Activated CD4-positive, alpha-beta T cell treated with anti-CD3 and anti-CD28 coated beads, Interleukin-2, amount 10 ng/mL, durations not matched to agents 24 days and 14 days (primary cell): ENCODE measurements at regions not wholly inside any gene's neighbourhood (a gene's known extent, or its start where the extent isn't known, plus 50 kb on each side); places are given as distances from the start of the nearest gene placed in this dataset.
"Not testable (repeated sequence)": the region's sequence is repeated elsewhere in the genome, so short reads cannot be mapped to it uniquely, and the experiment has no call there.

ENCODE experiments used
- DNase-seq: peaks from one replicate; pipeline ENCODE4 v3.0.0; 2022
- H3K27ac Mint-ChIP-seq: one replicate; pipeline ENCODE4 v1.8.0; 2022; ENCODE audit warnings: mild to moderate bottlenecking, mixed read lengths
- H3K27me3 Mint-ChIP-seq: one replicate; pipeline ENCODE4 v1.8.0; 2022; ENCODE audit warnings: mixed read lengths
- H3K36me3 Mint-ChIP-seq: one replicate; pipeline ENCODE4 v1.8.0; 2022; ENCODE audit warnings: low read depth, mild to moderate bottlenecking, mixed read lengths
- H3K4me1 Mint-ChIP-seq: one replicate; pipeline ENCODE4 v1.8.0; 2021; ENCODE audit warnings: mixed read lengths
- H3K4me3 Mint-ChIP-seq: one replicate; pipeline ENCODE4 v1.8.0; 2022; ENCODE audit warnings: mild to moderate bottlenecking, moderate library complexity, mixed read lengths
- H3K9me3 Mint-ChIP-seq: one replicate; pipeline ENCODE4 v1.8.0; 2021; ENCODE audit warnings: mixed read lengths
- intact Hi-C: fragments of 100-400 bp; cut with micrococcal nuclease; formaldehyde crosslinking; loops from one replicate; pipeline ENCODE4 v1.15.1; 2023

DNA sequence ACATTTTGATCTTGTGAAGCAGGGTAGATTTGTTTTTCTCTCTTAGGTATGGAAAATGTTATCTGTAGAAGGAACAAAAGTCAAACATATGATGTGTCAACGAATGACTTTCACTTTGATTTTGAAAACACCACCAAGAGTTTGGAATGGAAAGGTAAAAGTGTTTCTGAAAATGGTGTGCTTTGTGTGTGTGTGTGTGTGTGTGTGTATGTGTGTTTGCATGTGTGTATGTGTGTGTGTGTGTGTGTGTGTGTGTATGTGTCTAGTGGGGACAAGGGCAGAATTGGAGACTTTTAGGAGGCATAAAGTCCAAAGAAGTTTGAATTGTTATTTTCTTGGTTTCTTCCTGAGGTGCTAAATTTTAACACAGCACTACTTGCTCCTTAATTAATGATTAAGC lies 115.4 kb upstream of the PRKCQ start:
- peaks cover 5% of the 10 kb centered on the region for H3K4me1 Mint-ChIP-seq
- H3K36me3 Mint-ChIP-seq: no peaks in the 10 kb centered on the region
- intact Hi-C loops: no loop called here
- H3K9me3 Mint-ChIP-seq: no peaks in the 10 kb centered on the region
- DNase-seq: no peak
- peak overlapping the region; percentile 66 for H3K27ac Mint-ChIP-seq
- no peak overlapping the region for H3K4me3 Mint-ChIP-seq
- H3K27me3 Mint-ChIP-seq: peaks cover 30% of the 10 kb centered on the region

DNA sequence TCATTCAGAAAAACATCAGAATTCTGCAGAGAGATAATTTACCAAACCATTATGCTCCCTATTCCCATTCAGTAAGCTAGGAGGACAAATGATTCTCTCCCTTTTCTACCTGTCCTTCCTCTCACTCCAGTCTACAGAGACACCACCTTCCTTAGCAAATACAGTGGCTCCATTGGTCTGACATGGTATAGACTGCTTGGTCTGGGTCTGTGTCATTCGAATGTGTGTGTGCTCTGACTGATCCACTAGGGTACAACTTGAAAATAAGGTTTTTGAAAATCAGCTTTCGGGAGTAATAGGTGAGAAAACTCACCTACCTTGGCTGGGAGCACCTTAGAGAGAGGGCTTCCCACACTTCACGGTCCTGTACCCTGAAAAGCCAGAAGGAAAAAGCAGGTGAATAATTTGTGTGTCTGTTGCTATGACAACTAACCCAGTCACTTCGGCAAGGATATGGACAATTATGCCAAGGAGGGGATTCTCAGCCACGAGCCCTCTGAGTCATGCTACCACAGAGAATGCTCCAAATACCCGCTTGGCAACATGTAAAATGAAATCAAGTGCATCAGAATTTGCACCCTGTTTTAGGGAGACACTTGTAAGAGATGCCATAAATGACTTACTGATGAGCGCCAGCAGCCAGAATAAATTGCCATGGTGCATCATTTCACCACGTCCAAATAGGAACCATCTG lies 114.5 kb upstream of the PRKCQ start:
- H3K36me3 Mint-ChIP-seq: no peaks in the 10 kb centered on the region
- H3K27ac Mint-ChIP-seq: no peak overlapping the region
- intact Hi-C loops: no loop called here
- no peak overlapping the region for H3K4me3 Mint-ChIP-seq
- H3K27me3 Mint-ChIP-seq: peaks cover 25% of the 10 kb centered on the region
- peaks cover 5% of the 10 kb centered on the region for H3K4me1 Mint-ChIP-seq
- H3K9me3 Mint-ChIP-seq: no peaks in the 10 kb centered on the region
- DNase-seq: no peak

DNA sequence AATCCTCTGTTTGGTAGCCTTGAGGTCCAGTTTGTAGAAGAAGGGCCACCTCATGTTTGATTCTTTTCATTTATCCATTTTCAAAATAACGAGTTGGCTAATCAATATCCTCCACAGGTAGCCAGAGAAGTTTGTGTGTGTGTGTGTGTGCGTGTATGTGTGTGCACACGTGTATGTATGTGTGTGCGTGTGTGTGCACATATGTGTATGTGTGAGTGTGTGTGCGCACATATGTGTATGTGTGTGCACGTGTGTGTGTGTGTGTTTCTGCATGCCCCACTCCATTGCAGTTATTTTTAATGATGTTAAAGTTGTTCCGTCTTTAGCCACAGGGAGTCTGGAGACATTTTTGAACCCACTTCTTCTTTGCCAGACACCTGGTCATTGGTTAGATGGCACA lies 112.8 kb upstream of the PRKCQ start:
- Mint-ChIP-seq H3K4me3 (no peak overlapping the region), H3K4me1 (peaks cover 5% of the 10 kb centered on the region), H3K36me3 (no peaks in the 10 kb centered on the region), H3K27me3 (peaks cover 28% of the 10 kb centered on the region), H3K9me3 (no peaks in the 10 kb centered on the region), H3K27ac (no peak overlapping the region)
- no peak for DNase-seq
- intact Hi-C loops: no loop called here

DNA sequence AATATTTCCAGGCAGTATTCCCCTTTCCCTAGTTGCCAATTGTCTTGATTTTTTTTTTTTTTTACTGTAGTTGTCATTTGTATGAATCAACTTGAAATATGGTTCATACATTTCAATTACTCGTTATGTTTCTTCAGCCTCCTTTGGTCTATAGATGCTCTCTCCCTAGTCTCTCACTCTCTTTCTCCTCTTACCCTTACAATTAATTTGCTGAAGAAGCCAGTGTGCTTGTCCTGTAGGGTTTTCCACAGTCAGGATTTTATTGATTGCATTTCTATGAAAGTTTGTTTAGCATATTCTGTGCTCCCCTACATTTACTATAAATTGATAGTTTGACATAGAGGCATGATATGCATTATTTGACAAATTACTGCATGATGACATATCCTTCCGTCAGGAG lies 112.0 kb upstream of the PRKCQ start:
- H3K4me3 Mint-ChIP-seq: no peak overlapping the region
- DNase-seq: no peak
- H3K4me1 Mint-ChIP-seq: peaks cover 5% of the 10 kb centered on the region
- no peak overlapping the region for H3K27ac Mint-ChIP-seq
- H3K27me3 Mint-ChIP-seq: peaks cover 29% of the 10 kb centered on the region
- no peaks in the 10 kb centered on the region for H3K9me3 Mint-ChIP-seq
- H3K36me3 Mint-ChIP-seq: no peaks in the 10 kb centered on the region
- intact Hi-C loops: no loop called here

DNA sequence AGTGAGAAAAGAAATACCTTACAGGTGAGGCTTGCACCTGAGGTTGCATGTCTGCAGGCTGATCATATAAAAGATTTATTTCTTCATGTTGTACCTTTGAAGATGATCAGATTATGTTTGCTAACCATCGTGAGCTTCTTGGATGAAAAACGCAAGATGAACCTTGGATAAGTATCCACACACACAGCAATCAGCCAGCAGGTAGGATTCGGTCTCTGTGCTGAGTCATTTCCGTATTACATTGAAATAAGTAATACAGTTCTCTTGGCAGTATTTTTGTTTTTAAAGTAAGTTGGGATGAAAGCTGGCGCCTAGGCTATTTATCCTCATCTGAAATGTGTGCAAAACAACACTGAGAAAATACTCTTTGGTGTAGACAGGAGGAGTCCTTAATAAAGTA lies 109.0 kb upstream of the PRKCQ start:
- Mint-ChIP-seq H3K27me3 (peaks cover 32% of the 10 kb centered on the region), H3K27ac (no peak overlapping the region), H3K9me3 (no peaks in the 10 kb centered on the region), H3K36me3 (no peaks in the 10 kb centered on the region), H3K4me3 (no peak overlapping the region), H3K4me1 (no peaks in the 10 kb centered on the region)
- DNase-seq: no peak
- intact Hi-C loops: no loop called here

DNA sequence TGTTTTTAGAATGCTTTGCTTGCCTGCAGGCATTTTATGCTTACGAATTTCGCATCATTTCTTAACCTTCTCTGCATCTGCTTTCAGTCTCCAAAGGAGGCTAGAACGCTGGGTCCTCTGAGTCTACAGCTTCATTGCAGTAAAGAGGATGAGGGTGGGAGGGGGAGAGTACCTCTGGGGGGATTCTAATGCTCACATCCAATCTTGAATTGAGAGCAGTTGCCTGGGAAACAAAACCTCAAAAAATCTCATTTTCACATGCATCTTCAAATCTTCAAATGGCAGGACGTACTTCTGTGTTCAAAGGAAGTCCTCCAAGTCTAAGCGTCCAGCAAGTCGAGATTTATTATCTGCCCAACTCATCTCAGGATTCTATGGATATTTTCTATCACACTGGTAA lies 100.7 kb upstream of the PRKCQ start:
- intact Hi-C loops: no loop called here
- H3K27ac Mint-ChIP-seq: no peak overlapping the region
- H3K4me1 Mint-ChIP-seq: peaks cover 6% of the 10 kb centered on the region
- DNase-seq: no peak
- no peak overlapping the region for H3K4me3 Mint-ChIP-seq
- no peaks in the 10 kb centered on the region for H3K36me3 Mint-ChIP-seq
- peaks cover 61% of the 10 kb centered on the region for H3K27me3 Mint-ChIP-seq
- H3K9me3 Mint-ChIP-seq: no peaks in the 10 kb centered on the region

DNA sequence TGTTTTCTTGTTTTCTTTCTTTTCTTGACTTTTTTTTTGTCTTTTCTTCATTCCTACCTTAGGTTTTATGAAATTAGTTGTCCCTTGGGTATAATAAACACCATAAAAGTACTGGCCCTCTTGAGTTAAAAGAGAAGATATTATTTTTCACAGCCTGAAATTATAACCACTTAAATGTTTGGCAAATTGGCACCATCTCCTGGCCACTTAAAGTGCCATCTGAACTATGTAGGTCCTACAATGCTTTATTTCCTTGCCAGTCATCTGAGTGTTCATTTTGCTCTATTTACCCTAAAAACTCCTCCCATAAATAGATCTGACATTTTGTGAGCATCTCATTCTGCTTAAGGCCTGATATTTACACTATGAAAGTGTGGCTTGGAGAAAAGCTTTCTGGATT lies 98.9 kb upstream of the PRKCQ start:
- peaks cover 9% of the 10 kb centered on the region for H3K4me1 Mint-ChIP-seq
- no peaks in the 10 kb centered on the region for H3K9me3 Mint-ChIP-seq
- intact Hi-C loops: loop anchor here (1.0 kb wide), 2 partner anchors 10 to 262 kb away; no protein-coding TSS in a partner anchor
- H3K4me3 Mint-ChIP-seq: no peak overlapping the region
- H3K27ac Mint-ChIP-seq: no peak overlapping the region
- DNase-seq: no peak
- H3K36me3 Mint-ChIP-seq: no peaks in the 10 kb centered on the region
- peaks cover 59% of the 10 kb centered on the region for H3K27me3 Mint-ChIP-seq

DNA sequence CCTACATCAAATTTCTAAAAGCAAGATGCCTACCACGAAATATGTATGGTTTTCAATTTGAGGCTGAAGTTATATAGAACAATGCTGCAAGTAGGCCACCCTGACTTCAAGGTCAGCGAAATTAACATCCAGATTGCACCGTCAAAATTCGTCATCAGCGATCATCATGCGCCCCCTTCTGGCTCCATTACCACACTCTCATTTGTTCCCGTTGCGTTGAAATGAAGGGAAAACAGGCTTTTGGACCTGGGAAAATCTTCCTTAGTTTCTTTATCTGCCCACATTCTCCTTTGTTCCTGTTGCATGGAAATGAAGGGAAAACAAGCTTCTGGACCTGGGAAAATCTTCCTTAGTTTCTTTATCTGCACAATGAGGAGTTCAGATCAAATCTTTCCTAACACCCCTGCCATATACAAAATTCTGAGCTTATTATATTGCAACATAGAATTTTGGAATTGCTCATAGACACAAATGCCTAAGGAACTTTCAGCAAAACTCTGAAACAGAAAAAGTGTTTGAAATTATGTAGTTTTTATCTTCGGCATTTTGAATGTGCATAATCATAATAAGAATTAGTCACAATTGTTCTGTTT lies 98.2 kb upstream of the PRKCQ start:
- Mint-ChIP-seq H3K9me3 (no peaks in the 10 kb centered on the region), H3K4me3 (no peak overlapping the region), H3K27ac (no peak overlapping the region), H3K36me3 (no peaks in the 10 kb centered on the region), H3K4me1 (peaks cover 9% of the 10 kb centered on the region), H3K27me3 (peaks cover 57% of the 10 kb centered on the region)
- peak; percentile 89 for DNase-seq
- intact Hi-C loops: loop anchor here (1.0 kb wide), 2 partner anchors 9 to 261 kb away; no protein-coding TSS in a partner anchor

DNA sequence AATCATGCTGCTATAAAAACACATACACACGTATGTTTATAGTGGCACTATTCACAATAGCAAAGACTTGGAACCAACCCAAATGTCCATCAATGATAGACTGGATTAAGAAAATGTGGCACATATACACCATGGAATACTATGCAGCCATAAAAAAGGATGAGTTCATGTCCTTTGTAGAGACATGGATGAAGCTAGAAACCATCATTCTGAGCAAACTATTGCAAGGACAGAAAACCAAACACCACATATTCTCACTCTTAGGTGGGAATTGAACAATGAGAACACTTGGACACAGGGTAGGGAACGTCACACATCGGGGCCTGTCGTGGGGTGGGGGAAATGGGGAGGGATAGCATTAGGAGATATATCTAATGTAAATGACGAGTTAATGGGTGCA lies 97.1 kb upstream of the PRKCQ start:
- Mint-ChIP-seq H3K4me1 (peaks cover 10% of the 10 kb centered on the region), H3K27me3 (peaks cover 54% of the 10 kb centered on the region)
- H3K4me3 Mint-ChIP-seq, DNase-seq, H3K27ac Mint-ChIP-seq, intact Hi-C loops, H3K9me3 Mint-ChIP-seq, H3K36me3 Mint-ChIP-seq: not testable (repeated sequence)

DNA sequence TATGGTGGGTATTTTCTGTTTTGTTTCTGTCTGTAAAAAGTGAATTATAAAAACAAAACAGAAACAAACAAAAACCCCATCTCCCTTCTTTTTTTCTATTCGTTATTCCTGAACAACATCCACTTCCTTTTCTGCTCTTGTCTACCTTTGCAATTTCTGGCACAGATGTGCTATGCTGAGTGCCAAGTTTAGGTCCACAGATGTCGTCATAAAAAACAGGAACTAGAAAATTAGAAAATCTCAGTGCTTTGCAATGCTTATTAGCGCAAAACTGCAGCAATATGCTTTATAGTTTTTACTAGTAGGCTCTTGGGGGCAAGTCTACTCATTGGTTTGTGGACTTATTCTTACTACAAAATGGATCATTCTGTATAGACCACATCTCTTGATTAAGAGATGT lies 94.2 kb upstream of the PRKCQ start:
- Mint-ChIP-seq H3K36me3 (no peaks in the 10 kb centered on the region), H3K27me3 (peaks cover 36% of the 10 kb centered on the region), H3K4me1 (peaks cover 10% of the 10 kb centered on the region), H3K27ac (no peak overlapping the region), H3K9me3 (no peaks in the 10 kb centered on the region), H3K4me3 (no peak overlapping the region)
- intact Hi-C loops: no loop called here
- DNase-seq: no peak

DNA sequence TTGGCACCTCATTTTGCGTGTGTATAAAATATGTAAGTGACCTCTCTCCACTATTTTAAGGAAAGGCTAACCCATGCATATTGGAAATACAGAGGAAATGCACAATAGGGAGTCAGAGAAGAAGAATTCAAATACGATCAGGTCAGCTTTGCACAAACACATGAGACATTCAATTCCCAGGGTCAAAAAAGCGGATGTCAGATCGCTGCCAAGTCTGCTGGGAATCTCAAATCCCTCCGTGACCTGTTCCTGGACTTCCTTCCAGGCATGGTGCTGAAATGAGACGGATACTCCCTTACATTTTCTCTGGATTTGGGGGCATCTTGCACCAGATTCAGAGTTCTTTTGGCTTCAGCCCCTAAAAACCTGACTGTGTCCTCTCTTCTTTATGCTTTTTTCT lies 91.9 kb upstream of the PRKCQ start:
- Mint-ChIP-seq H3K4me3 (no peak overlapping the region), H3K27me3 (peaks cover 28% of the 10 kb centered on the region), H3K4me1 (peaks cover 15% of the 10 kb centered on the region), H3K27ac (no peak overlapping the region), H3K9me3 (no peaks in the 10 kb centered on the region), H3K36me3 (no peaks in the 10 kb centered on the region)
- intact Hi-C loops: no loop called here
- DNase-seq: no peak

DNA sequence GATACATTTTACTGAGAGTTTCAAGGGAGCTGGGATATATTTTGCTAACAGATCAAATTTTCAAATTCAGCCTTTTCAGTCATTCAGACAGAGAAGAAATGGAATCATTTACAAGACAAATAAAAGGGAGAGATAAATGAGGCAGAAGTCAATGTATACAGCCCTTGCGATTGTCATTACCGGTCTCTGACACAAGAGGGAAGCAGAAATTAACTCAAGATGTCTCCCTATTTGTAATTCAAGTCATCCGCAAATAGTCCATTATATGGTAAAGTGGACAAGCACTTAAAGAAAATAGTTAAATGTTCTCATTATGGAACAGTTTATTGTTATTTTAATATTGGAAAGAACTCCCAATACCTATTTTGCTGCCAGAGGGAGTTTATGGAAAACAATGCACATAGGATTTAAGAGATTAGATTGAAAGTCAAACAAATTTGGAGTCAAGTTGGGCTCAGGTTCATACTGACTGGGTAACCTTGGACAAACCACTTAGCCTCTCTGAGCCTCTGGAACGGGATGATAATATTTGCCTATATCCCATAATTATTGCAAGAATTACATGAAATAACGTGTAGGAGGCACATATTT lies 89.3 kb upstream of the PRKCQ start:
- Mint-ChIP-seq H3K27me3 (peaks cover 19% of the 10 kb centered on the region), H3K27ac (no peak overlapping the region), H3K4me1 (peaks cover 24% of the 10 kb centered on the region), H3K36me3 (no peaks in the 10 kb centered on the region), H3K4me3 (no peak overlapping the region), H3K9me3 (no peaks in the 10 kb centered on the region)
- intact Hi-C loops: loop anchor here (1.0 to 10.0 kb wide), 6 partner anchors 9 to 748 kb away; partner anchors contain the start of gene PFKFB3
- peak; percentile 71 for DNase-seq

DNA sequence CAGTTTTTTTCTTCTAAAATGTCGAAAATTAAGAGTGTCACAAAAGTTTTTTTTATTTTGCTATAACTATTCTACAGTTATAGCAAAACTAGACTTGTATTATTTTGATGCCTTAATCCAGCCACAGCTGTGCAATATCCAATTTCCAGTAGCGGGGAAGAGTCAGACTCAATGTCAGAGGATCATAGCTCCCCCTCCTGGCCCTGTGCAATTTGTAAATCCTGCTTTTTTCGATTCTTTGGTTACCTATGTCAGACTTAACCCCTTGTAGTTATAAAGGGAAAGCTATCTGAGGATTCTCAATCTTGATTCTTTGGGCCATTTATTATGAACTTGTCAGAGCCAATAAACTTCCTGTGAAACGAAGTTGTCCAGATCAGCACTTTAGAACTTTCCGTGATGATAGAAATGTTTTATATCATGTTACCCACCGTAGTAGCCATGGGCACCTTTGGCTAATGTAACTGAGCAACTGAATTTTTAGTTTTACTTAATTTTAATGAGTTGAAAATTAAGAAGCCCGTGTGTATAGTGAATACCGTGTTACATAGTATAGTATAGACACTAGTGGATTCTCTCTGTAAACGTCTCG lies 87.7 kb upstream of the PRKCQ start:
- Mint-ChIP-seq H3K4me3 (no peak overlapping the region), H3K36me3 (no peaks in the 10 kb centered on the region), H3K27ac (peak overlapping the region; percentile 31), H3K9me3 (peaks cover 3% of the 10 kb centered on the region), H3K27me3 (peaks cover 11% of the 10 kb centered on the region), H3K4me1 (peaks cover 22% of the 10 kb centered on the region)
- intact Hi-C loops: loop anchor here (1.0 to 10.0 kb wide), 5 partner anchors 175 to 750 kb away; partner anchors contain the start of gene PFKFB3
- peak; percentile 83 for DNase-seq

DNA sequence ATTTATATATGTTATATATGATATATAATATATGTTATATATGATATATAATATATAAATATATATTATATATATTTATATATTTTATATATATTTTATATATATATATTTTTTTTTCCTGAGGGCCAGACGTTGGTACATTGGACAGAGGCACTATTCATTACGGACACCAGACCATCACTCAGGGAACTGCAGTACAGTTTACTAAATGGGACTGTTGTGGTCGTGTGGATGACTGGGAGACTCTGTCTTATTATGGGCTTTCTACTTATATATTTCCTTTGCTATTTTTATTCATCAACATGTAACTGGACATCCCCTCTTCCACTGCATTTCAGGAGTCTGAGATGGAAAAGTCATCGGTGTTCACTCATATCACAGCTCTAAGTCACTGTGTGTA lies 87.1 kb upstream of the PRKCQ start:
- intact Hi-C loops: loop anchor here (1.0 to 10.0 kb wide), 5 partner anchors 175 to 750 kb away; partner anchors contain the start of gene PFKFB3
- no peak for DNase-seq
- H3K9me3 Mint-ChIP-seq: peaks cover 3% of the 10 kb centered on the region
- no peaks in the 10 kb centered on the region for H3K36me3 Mint-ChIP-seq
- H3K27ac Mint-ChIP-seq: no peak overlapping the region
- peaks cover 8% of the 10 kb centered on the region for H3K27me3 Mint-ChIP-seq
- H3K4me3 Mint-ChIP-seq: no peak overlapping the region
- H3K4me1 Mint-ChIP-seq: peaks cover 22% of the 10 kb centered on the region
